Hypothalamus (tissue), 51 donors: ENCODE measurements at regions not wholly inside any gene's neighbourhood (a gene's known extent, or its start where the extent isn't known, plus 50 kb on each side); places are given as distances from the start of the nearest gene placed in this dataset.

ENCODE experiments used
- DNase-seq, 51 donors: peaks; one replicate each; lab custom pipeline; 2025; lab: John Stamatoyannopoulos, UW

- DNase-seq, result no peak
Observed at GRCh38 chr1:81583878-81584277, 216.9 kb upstream of the ADGRL2 start.

- DNase-seq, result no peak
Observed at GRCh38 chr1:81582467-81582986, 218.2 kb upstream of the ADGRL2 start.

- no peak for DNase-seq
Observed at GRCh38 chr1:81578867-81579266, 221.9 kb upstream of the ADGRL2 start.

DNA sequence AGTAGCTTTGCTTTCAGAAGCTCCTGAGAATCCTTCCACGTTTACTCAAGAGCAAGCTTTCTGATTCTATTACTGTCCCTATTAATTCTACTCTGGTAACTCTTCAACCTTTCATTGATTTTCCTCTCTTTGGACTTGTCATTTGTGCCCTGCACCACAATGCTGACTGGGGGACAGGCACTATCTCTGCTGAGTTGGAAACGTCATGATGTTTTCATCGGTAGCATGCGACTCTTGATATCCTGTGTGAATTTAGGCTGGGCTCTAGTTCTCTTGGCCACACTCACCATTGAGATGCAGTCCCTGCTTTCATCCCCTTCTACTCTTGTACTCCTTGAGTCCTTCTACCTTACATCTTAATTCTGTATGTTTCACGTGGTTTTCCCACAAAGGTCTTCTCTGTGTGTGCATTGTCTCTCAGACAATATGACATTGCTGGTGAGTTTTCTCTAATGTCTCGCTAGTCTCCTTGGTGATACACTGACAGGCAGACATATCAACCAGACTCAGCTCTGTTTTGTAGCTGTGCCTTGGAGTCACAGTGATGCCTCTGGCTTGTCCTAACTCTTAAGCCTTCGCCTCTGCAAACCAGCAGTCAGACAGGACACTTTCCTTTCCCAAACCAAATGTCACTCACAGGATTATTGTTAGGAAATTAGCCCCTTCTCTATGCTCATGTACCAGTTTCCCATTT is 223.6 kb upstream of the ADGRL2 start:
- DNase-seq, result no peak

GRCh38 chr1:81574408-81574807 is 226.3 kb upstream of the ADGRL2 start:
- peak in 1 of 51 donors; percentile 4 for DNase-seq

- DNase-seq, result no peak
Observed at GRCh38 chr1:81573458-81573857, 227.3 kb upstream of the ADGRL2 start.

- DNase-seq, result no peak
Observed at GRCh38 chr1:81571946-81572345, 228.8 kb upstream of the ADGRL2 start.

GRCh38 chr1:81569761-81570160 is 231.0 kb upstream of the ADGRL2 start:
- DNase-seq, result no peak

- DNase-seq, result no peak
Observed at GRCh38 chr1:81563632-81564031, 237.1 kb upstream of the ADGRL2 start.

DNA sequence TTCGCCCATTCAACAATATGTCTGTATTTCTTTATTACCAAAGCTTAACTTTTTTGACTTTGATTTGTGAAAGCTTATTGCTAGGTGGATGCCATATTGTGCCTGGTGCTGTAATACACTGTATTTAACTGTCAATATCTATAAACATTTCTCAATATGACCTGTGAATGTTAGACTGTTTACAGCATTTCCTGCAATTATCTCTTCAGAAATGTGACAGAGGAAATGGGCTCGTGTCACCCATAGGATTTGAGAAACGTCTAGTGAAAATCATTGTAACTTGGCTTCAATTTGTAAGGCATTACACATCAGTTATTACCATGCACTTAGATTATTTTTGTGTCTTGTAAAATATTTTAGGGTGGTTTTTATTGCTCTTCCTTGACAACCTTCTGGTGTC is 237.8 kb upstream of the ADGRL2 start:
- no peak for DNase-seq

DNA sequence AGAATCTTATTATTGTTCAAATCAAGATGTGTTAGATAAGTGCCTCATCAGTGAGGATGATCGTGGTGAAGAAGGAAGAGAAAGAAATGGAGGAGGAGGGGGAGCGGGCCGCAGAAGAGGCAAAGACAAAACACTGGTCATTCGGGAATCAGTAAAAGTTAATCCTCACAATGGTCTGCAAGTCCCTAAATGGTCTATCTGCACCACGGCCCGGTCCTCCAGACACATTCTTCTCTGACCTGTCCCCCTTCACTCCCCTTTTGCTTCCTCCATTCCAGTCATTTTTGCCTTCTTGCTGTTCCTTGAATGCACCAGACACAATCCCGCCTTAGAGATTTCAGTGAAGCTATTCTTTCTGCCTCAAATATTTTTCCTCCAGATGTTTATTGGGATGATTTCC is 240.1 kb upstream of the ADGRL2 start:
- DNase-seq, result no peak

GRCh38 chr1:81559662-81560350 is 240.9 kb upstream of the ADGRL2 start:
- DNase-seq, result no peak

- no peak for DNase-seq
Observed at GRCh38 chr1:81558291-81559076, 242.2 kb upstream of the ADGRL2 start.

- DNase-seq, result no peak
Observed at GRCh38 chr1:81556968-81557367, 243.8 kb upstream of the ADGRL2 start.

DNA sequence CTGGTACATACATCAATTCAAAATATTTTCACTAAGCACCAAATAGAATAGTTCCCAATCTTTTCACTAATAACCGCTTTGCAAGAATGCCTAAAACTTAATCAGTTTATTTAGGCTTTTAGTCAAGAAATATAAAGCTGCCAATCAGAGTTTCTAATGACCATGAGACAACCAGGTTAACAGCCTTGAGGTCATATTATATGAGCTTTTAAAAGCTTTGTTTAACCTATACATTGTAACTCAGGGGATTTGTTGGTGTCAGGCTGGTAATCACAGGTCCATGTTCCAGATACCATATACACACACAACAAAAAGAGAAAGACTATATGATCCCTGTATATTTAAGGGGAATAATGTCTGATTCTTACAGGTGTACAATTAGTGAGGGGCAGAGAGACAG is 246.2 kb upstream of the ADGRL2 start:
- DNase-seq, result no peak

DNA sequence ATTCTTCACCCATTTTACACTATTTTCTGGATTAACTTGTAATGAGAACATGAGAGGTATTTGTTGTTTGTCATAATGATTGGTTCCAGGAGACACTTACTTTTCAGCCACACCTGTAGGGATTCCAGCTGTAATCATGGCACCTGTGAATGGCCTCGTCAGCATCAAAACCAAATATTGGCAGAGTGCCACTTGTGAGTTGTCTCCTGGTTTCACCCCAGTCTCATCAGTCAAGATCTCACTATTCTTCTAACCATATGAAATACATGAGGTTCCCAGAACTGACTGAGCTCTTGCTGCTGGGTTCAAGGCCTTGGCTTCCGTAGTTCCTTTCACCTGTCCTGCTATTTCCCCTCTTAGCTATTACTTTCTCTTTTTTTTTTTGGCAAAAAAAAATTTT is 246.6 kb upstream of the ADGRL2 start:
- DNase-seq, result no peak

GRCh38 chr1:81553503-81553902 is 247.2 kb upstream of the ADGRL2 start:
- DNase-seq, result no peak

GRCh38 chr1:81551946-81552345 is 248.8 kb upstream of the ADGRL2 start:
- no peak for DNase-seq

DNA sequence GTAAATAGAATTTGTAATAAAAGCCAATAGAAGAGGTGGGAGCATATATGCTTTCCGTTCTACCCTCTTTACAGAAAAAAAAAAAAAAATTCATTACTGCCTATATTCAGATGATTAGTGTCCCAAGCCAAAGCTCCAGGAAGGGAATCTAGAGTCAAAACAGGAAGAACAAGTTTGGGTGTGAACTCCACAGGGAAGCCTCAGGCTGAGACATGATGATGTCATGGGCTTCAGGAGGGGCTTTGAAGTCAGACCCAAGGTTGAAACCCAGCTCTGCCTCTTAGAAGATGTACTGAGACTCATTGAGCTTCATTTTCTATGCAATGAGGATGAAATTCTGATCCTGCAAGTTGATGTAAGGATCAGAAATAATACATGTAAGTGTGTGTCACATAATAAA is 250.0 kb upstream of the ADGRL2 start:
- DNase-seq, result no peak

DNA sequence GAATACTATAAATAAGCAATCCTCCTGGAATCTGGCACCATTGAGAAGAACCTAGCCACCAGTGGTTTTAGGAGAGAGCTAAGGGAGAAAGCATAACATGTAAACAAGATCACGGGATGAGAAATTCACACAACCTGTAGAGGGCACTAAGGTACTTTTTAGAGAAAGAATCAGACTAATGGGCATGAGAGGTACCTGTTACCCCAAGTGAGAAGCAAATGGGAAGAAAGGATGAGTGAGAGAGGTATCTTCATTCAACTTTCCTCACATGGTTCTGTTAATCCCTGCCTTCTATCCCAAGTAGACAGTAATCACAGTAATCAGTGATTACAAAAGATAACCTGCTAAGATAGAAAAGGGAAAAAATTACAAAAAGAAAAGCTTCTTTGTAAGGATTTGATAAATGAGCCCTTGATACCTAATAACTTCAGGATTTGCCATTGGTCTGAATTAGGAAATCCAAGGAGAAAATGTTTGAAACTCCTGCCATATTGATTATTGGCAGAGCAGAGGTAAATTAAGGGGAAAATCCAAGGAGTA is 251.1 kb upstream of the ADGRL2 start:
- DNase-seq, result no peak

DNA sequence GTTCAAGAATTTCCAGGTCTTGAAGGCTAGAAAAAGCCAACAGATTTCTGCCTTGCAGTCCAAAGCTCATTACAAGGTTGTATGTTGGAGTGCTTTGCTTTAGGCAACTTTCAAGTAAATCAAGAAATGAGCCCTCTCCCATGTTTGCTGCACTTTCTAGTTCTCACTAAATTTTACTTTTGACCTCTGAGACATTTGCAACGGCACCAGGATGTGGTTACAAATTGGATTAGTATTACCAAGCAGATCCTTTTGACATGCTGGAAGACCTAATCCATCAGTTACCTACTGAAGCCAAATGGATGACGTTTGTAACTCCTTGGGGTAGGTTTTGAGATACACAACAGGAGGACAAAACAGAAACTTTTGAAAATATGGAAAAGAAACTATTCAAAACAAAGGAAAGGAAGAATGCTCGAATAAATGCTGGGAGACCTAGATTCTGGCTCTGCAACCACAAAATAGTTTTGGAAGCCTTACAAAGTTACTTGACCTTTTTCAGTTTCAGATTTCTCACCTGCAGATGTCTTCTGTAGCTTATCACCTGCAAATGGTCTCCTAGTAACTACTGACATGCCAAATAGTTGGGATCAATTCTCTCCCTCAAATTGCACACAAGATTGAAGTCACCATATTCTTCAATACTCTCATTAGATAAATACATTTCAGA is 251.7 kb upstream of the ADGRL2 start:
- no peak for DNase-seq
